HCT116 (cell line): ENCODE measurements at regions not wholly inside any gene's neighbourhood (a gene's known extent, or its start where the extent isn't known, plus 50 kb on each side); places are given as distances from the start of the nearest gene placed in this dataset.

Experiments
- ATAC-seq: fragments of 200-7000 bp; cut with Tn5 transposase; 2 replicates; pipeline ENCODE4 v1.9.1; 2020; ENCODE audit warnings: mild to moderate bottlenecking, moderate library complexity
- BruUV-seq: library from RNA; stranded (reverse); fragments of 400-500 nt; replicated peaks from 2 replicates; lab custom pipeline; 2021; lab: Mats Ljungman, UMichigan
- CTCF ChIA-PET: fragments of 300-600 bp; sonication (Branson Sonifier 250); formaldehyde crosslinking; loops from one replicate; lab custom pipeline; 2021; ENCODE audit warnings: antibody characterized with exemption; lab: Charles Lee
- POLR2A ChIA-PET: fragments of 300-600, 350-600 bp; sonication (Branson Sonifier 250); formaldehyde crosslinking; loops from one replicate; lab custom pipeline; 2021; ENCODE audit warnings: antibody characterized with exemption; lab: Charles Lee
- RAD21 ChIA-PET, 2 experiments: fragments of 300-600 bp; sonication (Branson Sonifier 250); formaldehyde crosslinking; loops; one replicate each; lab custom pipeline; 2023; ENCODE audit warnings: low total read pairs in 2 of 2; ENCODE audit not compliant: uncharacterized antibody in 2 of 2, unreplicated experiment in 2 of 2, low non-redundant PET in 1 of 2; lab: Charles Lee
- DNase-seq: peaks from one replicate; pipeline ENCODE4 v3.0.0-alpha.2; 2010; ENCODE audit warnings: low read depth, low spot score
- H2AFZ ChIP-seq: fragments of 200-600 bp; shearing (Covaris generic), sonication (generic); 2 replicates; pipeline ENCODE4 v1.6.1; 2017; ENCODE audit warnings: low read depth, mixed run types, mixed read lengths, antibody characterized with exemption, low read length; ENCODE audit not compliant: poor library complexity, severe bottlenecking
- H3K27ac ChIP-seq: 2 replicates; pipeline ENCODE4 v1.5.1; 2012; ENCODE audit warnings: low read depth, low read length
- H3K27me3 ChIP-seq: fragments of 200-600 bp; sonication (generic); 2 replicates; pipeline ENCODE4 v1.6.1; 2016; ENCODE audit warnings: mixed run types, low read length, mixed read lengths; ENCODE audit not compliant: insufficient read depth
- H3K36me3 ChIP-seq, 2 experiments: fragments of 200-500 bp in 1 of 2; fragments of 200-600 bp in 1 of 2; sonication (Bioruptor generic) in 1 of 2; sonication (generic) in 1 of 2; 2 replicates each; pipeline versions ENCODE4 v1.5.1 to v1.6.1; 2014 to 2016; ENCODE audit warnings: low read length in 2 of 2, inconsistent platforms in 1 of 2, mixed read lengths in 1 of 2, mixed run types in 1 of 2; ENCODE audit not compliant: insufficient read depth in 2 of 2, control insufficient read depth in 1 of 2
- H3K4me1 ChIP-seq, 2 experiments: fragments of 200-600 bp in 1 of 2; sonication (generic) in 1 of 2; 2 replicates each; pipeline versions ENCODE4 v1.5.1 to v1.6.1; 2012 to 2017; ENCODE audit warnings: low read length in 2 of 2, inconsistent platforms in 1 of 2, mild to moderate bottlenecking in 1 of 2, mixed read lengths in 1 of 2, mixed run types in 1 of 2, moderate library complexity in 1 of 2; ENCODE audit not compliant: insufficient read depth in 2 of 2, control insufficient read depth in 1 of 2
- H3K4me2 ChIP-seq: fragments of 200-600 bp; sonication (generic); 2 replicates; pipeline ENCODE4 v1.6.1; 2017; ENCODE audit warnings: mixed run types, low read length, mixed read lengths
- H3K4me3 ChIP-seq, 2 experiments: fragments of 200-600 bp in 1 of 2; sonication (generic) in 1 of 2; replicated peaks in 1 of 2; 2 replicates each; pipeline ENCODE4 v1.5.1; 2011 to 2016; ENCODE audit warnings: low read length in 2 of 2, control low read depth in 1 of 2, low read depth in 1 of 2, mild to moderate bottlenecking in 1 of 2, mixed read lengths in 1 of 2, mixed run types in 1 of 2
- H3K79me2 ChIP-seq: fragments of 200-600 bp; sonication (generic); 2 replicates; pipeline ENCODE4 v1.6.1; 2017; ENCODE audit warnings: mild to moderate bottlenecking, mixed run types, low read length, moderate library complexity, mixed read lengths; ENCODE audit not compliant: insufficient read depth
- H3K9ac ChIP-seq: fragments of 200-600 bp; sonication (generic); 2 replicates; pipeline ENCODE4 v1.6.1; 2016; ENCODE audit warnings: low read length, mixed read lengths
- H3K9me2 ChIP-seq: fragments of 200-600 bp; sonication (generic), shearing (Covaris generic); 2 replicates; pipeline ENCODE4 v1.6.1; 2017; ENCODE audit warnings: mixed run types, mild to moderate bottlenecking, moderate library complexity; ENCODE audit not compliant: insufficient read depth
- H3K9me3 ChIP-seq, 2 experiments: fragments of 200-500 bp in 1 of 2; fragments of 200-600 bp in 1 of 2; sonication (Bioruptor generic) in 1 of 2; sonication (generic) in 1 of 2; 2 replicates each; pipeline ENCODE4 v1.6.1; 2014 to 2017; ENCODE audit warnings: low read length in 2 of 2, mixed read lengths in 2 of 2, inconsistent platforms in 1 of 2, low read depth in 1 of 2, mild to moderate bottlenecking in 1 of 2, mixed run types in 1 of 2, moderate library complexity in 1 of 2; ENCODE audit not compliant: control insufficient read depth in 1 of 2, insufficient read depth in 1 of 2
- H4K20me1 ChIP-seq: fragments of 200-600 bp; sonication (generic), shearing (Covaris generic); 2 replicates; pipeline ENCODE4 v1.6.1; 2017; ENCODE audit warnings: mixed run types, mild to moderate bottlenecking, moderate library complexity; ENCODE audit not compliant: insufficient read depth
- ATF3 ChIP-seq: IDR thresholded peaks from 2 replicates; pipeline ENCODE4 v1.6.1; 2012
- CBX3 ChIP-seq: IDR thresholded peaks from 2 replicates; pipeline ENCODE4 v1.6.1; 2012; ENCODE audit warnings: low read depth
- CTCF ChIP-seq, 3 experiments: fragments of 200-600 bp in 1 of 3; sonication (generic) in 1 of 3; IDR thresholded peaks in 2 of 3; conservative IDR thresholded peaks in 1 of 3; 2 replicates each; pipeline ENCODE4 v1.5.1; 2012 to 2017; ENCODE audit warnings: low read depth in 2 of 3, low read length in 2 of 3, antibody characterized with exemption in 1 of 3, borderline replicate concordance in 1 of 3, control low read depth in 1 of 3, mild to moderate bottlenecking in 1 of 3, mixed read lengths in 1 of 3, mixed run types in 1 of 3, moderate library complexity in 1 of 3; ENCODE audit not compliant: insufficient read depth in 1 of 3
- EGR1 ChIP-seq: IDR thresholded peaks from 2 replicates; pipeline ENCODE4 v1.6.1; 2012; ENCODE audit warnings: low read depth
- ELF1 ChIP-seq: IDR thresholded peaks from 2 replicates; pipeline ENCODE4 v1.6.1; 2012; ENCODE audit warnings: low read depth, borderline replicate concordance
- EZH2 ChIP-seq: fragments of 200-600 bp; sonication (generic); IDR thresholded peaks from 2 replicates; pipeline ENCODE4 v1.6.1; 2017; ENCODE audit warnings: antibody characterized with exemption, mixed run types
- EZH2phosphoT487 ChIP-seq: fragments of 200-600 bp; IDR thresholded peaks from 2 replicates; pipeline ENCODE4 v1.6.1; 2018; ENCODE audit warnings: antibody characterized with exemption, borderline replicate concordance
- MAX ChIP-seq: IDR thresholded peaks from 2 replicates; pipeline ENCODE4 v1.6.1; 2012
- POLR2A ChIP-seq: IDR thresholded peaks from 2 replicates; pipeline ENCODE4 v1.7.0; 2011; ENCODE audit warnings: borderline replicate concordance; ENCODE audit not compliant: insufficient read depth, insufficient read length; ENCODE audit errors: extremely low read depth
- POLR2AphosphoS5 ChIP-seq: IDR thresholded peaks from 2 replicates; pipeline ENCODE4 v1.6.1; 2011; ENCODE audit warnings: mild to moderate bottlenecking, low read depth, low read length, moderate library complexity
- RAD21 ChIP-seq: IDR thresholded peaks from 2 replicates; pipeline ENCODE4 v1.6.1; 2012; ENCODE audit warnings: low read depth, mild to moderate bottlenecking
- SIN3A ChIP-seq: IDR thresholded peaks from 2 replicates; pipeline ENCODE4 v1.6.1; 2012; ENCODE audit warnings: low read depth
- SP1 ChIP-seq: IDR thresholded peaks from 2 replicates; pipeline ENCODE4 v1.6.1; 2012; ENCODE audit warnings: low read depth
- SRF ChIP-seq: IDR thresholded peaks from 2 replicates; pipeline ENCODE4 v1.6.1; 2012; ENCODE audit warnings: low read depth
- YY1 ChIP-seq: IDR thresholded peaks from 2 replicates; pipeline ENCODE4 v1.6.1; 2011; ENCODE audit warnings: low read length, low read depth, moderate library complexity, mild to moderate bottlenecking; ENCODE audit not compliant: insufficient replicate concordance; ENCODE audit errors: extremely low read depth
- ZFX ChIP-seq: fragments of 450-650 bp; IDR thresholded peaks from 2 replicates; pipeline ENCODE4 v1.6.1; 2017
- ZNF274 ChIP-seq: fragments of 200-500 bp; sonication (Bioruptor generic); IDR thresholded peaks from 2 replicates; pipeline ENCODE4 v1.6.1; 2014; ENCODE audit warnings: mild to moderate bottlenecking, low read depth, low read length, inconsistent platforms
- intact Hi-C: fragments of 100-400 bp; cut with micrococcal nuclease; formaldehyde crosslinking; loops from 2 replicates; pipeline ENCODE4 v1.10.0; 2022
- TF ChIP-seq, protein P1 (sequence below): IDR thresholded peaks from 2 replicates; pipeline ENCODE4 v1.6.1; 2012; ENCODE audit warnings: low read depth

- TF ChIP-seq ZFX (no peak), RAD21 (no peak)
Measured at GRCh38 chr11:116509551-116509950, 263.2 kb downstream of the BUD13 start (continued).

DNA sequence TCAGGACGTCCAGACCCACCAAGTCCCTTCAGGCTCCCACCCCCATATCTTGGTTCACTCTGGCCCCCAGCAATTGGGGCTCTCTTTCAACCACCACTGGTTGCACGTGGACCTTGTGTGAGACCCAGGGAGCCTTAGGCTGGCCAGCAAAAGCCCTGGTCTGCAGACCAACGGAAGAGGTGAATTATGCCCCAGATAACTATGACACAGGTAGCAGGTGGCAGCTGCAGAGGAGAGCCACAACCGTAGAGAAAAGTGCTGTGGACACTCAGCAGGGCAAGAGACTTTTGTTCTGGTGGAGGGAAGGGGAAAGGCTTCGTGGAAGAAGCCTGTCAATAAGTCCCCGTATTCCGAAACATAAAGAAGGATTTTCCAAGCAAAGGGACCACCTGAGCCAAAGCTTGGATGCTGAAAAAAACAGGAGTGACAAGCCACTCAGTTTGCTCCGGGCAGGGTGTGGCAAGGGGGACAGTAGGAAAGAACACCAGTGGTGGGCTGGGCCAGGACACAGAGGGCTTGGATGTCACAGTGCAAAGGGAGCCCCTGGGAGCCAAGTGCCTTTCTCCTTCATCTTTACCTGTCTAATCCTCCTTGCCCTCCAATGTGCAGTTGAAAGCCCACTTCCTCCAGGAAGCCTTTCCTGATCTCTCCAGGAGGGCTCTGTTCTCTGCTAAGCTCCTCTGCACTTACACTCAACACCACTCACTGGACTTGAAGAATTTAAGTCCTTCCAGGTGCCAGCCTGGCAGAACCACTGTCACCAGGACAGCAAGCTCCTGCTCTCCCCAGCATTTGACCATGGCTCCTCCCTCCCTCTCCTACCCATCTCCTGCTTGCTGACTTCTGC lies 264.7 kb downstream of the BUD13 start:
- H3K4me3 ChIP-seq: no peak overlapping the region
- peaks cover 50% of the 10 kb centered on the region for H3K27me3 ChIP-seq
- ChIA-PET POLR2A (no interaction called here), RAD21 (no interaction called here), CTCF (no interaction called here)
- no peak overlapping the region for H3K4me2 ChIP-seq
- ATAC-seq (no peak), DNase-seq (no peak)
- intact Hi-C loops: no loop called here
- H3K27ac ChIP-seq: no peak overlapping the region
- no peak overlapping the region for H2AFZ ChIP-seq
- H3K9me2 ChIP-seq: no peaks in the 10 kb centered on the region
- H3K79me2 ChIP-seq: no peaks in the 10 kb centered on the region
- H3K4me1 ChIP-seq: no peaks in the 10 kb centered on the region
- no peaks in the 10 kb centered on the region for H4K20me1 ChIP-seq
- H3K36me3 ChIP-seq: no peaks in the 10 kb centered on the region
- BruUV-seq: no TSS peak
- no peak overlapping the region for H3K9ac ChIP-seq
- no peaks in the 10 kb centered on the region for H3K9me3 ChIP-seq
- TF ChIP-seq, protein P1, sequence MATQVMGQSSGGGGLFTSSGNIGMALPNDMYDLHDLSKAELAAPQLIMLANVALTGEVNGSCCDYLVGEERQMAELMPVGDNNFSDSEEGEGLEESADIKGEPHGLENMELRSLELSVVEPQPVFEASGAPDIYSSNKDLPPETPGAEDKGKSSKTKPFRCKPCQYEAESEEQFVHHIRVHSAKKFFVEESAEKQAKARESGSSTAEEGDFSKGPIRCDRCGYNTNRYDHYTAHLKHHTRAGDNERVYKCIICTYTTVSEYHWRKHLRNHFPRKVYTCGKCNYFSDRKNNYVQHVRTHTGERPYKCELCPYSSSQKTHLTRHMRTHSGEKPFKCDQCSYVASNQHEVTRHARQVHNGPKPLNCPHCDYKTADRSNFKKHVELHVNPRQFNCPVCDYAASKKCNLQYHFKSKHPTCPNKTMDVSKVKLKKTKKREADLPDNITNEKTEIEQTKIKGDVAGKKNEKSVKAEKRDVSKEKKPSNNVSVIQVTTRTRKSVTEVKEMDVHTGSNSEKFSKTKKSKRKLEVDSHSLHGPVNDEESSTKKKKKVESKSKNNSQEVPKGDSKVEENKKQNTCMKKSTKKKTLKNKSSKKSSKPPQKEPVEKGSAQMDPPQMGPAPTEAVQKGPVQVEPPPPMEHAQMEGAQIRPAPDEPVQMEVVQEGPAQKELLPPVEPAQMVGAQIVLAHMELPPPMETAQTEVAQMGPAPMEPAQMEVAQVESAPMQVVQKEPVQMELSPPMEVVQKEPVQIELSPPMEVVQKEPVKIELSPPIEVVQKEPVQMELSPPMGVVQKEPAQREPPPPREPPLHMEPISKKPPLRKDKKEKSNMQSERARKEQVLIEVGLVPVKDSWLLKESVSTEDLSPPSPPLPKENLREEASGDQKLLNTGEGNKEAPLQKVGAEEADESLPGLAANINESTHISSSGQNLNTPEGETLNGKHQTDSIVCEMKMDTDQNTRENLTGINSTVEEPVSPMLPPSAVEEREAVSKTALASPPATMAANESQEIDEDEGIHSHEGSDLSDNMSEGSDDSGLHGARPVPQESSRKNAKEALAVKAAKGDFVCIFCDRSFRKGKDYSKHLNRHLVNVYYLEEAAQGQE: no peak
- TF ChIP-seq CTCF (IDR thresholded peaks at IDR 0.05 in 2 of 3, conservative IDR thresholded peaks at IDR 0.05 in 1 of 3; ENCODE audit: borderline replicate concordance in 1 of 3, insufficient read depth in 1 of 3, low read depth in 2 of 3, low read length in 2 of 3) (no peak), RAD21 (no peak), EZH2 (no peak), SIN3A (no peak), EGR1 (no peak), SRF (no peak), EZH2phosphoT487 (no peak), YY1 (no peak), SP1 (no peak), ATF3 (no peak), ZNF274 (no peak), POLR2A (no peak), MAX (no peak), CBX3 (no peak), ELF1 (no peak), POLR2AphosphoS5 (no peak)
